MM.1S (cell line): ENCODE measurements at regions not wholly inside any gene's neighbourhood (a gene's known extent, or its start where the extent isn't known, plus 50 kb on each side); places are given as distances from the start of the nearest gene placed in this dataset.

Experiments used
- DNase-seq: peaks from one replicate; pipeline ENCODE4 v3.0.0-alpha.2; 2015
- H2AFZ ChIP-seq: fragments of 300-600 bp; sonication (generic); 2 replicates; pipeline ENCODE4 v1.6.0; 2016; ENCODE audit warnings: antibody characterized with exemption, low read length
- H3F3A ChIP-seq: fragments of 300-600 bp; sonication (generic); 2 replicates; pipeline ENCODE4 v1.6.1; 2016; ENCODE audit warnings: mild to moderate bottlenecking, antibody characterized with exemption, low read length, moderate library complexity, mixed read lengths; ENCODE audit not compliant: insufficient read depth
- H3K27ac ChIP-seq: fragments of 300-600 bp; sonication (generic); 2 replicates; pipeline ENCODE4 v1.5.1; 2016; ENCODE audit warnings: mild to moderate bottlenecking, low read length
- H3K27me3 ChIP-seq: fragments of 300-600 bp; sonication (generic); replicated peaks from 2 replicates; pipeline ENCODE4 v1.6.0; 2016; ENCODE audit warnings: low read length; ENCODE audit not compliant: insufficient read depth
- H3K36me3 ChIP-seq: fragments of 300-600 bp; sonication (generic); replicated peaks from 2 replicates; pipeline ENCODE4 v1.6.1; 2016; ENCODE audit warnings: mild to moderate bottlenecking, low read length, mixed read lengths; ENCODE audit not compliant: insufficient read depth
- H3K4me1 ChIP-seq: fragments of 300-600 bp; sonication (generic); 2 replicates; pipeline ENCODE4 v1.6.1; 2016; ENCODE audit warnings: low read length, mixed read lengths
- H3K4me2 ChIP-seq: fragments of 300-600 bp; sonication (generic); 2 replicates; pipeline ENCODE4 v1.6.0; 2016; ENCODE audit warnings: low read depth, low read length
- H3K4me3 ChIP-seq: fragments of 300-600 bp; sonication (generic); 2 replicates; pipeline ENCODE4 v1.5.1; 2016; ENCODE audit warnings: low read length, mixed read lengths
- H3K79me2 ChIP-seq: fragments of 300-600 bp; sonication (generic); 2 replicates; pipeline ENCODE4 v1.6.1; 2016; ENCODE audit warnings: mixed run types, low read length, mixed read lengths
- H3K9ac ChIP-seq: fragments of 300-600 bp; sonication (generic); 2 replicates; pipeline ENCODE4 v1.6.1; 2016; ENCODE audit warnings: low read length, mixed read lengths
- H3K9me2 ChIP-seq: fragments of 300-600 bp; sonication (generic); replicated peaks from 2 replicates; pipeline ENCODE4 v1.6.1; 2016; ENCODE audit warnings: mild to moderate bottlenecking, low read length, mixed read lengths; ENCODE audit not compliant: insufficient read depth
- H3K9me3 ChIP-seq: fragments of 300-600 bp; sonication (generic); replicated peaks from 2 replicates; pipeline ENCODE4 v1.6.1; 2016; ENCODE audit warnings: mild to moderate bottlenecking, low read length, mixed read lengths; ENCODE audit not compliant: insufficient read depth
- H4K20me1 ChIP-seq: fragments of 300-600 bp; sonication (generic); 2 replicates; pipeline ENCODE4 v1.6.1; 2016; ENCODE audit warnings: mild to moderate bottlenecking, low read length, moderate library complexity, mixed read lengths; ENCODE audit not compliant: insufficient read depth
- CTCF ChIP-seq: fragments of 300-600 bp; sonication (generic); IDR thresholded peaks from 2 replicates; pipeline ENCODE4 v1.5.1; 2016; ENCODE audit warnings: antibody characterized with exemption, low read length, mixed read lengths
- EZH2 ChIP-seq: fragments of 300-600 bp; sonication (generic); optimal IDR thresholded peaks from 2 replicates; pipeline ENCODE3; 2017; ENCODE audit warnings: low read depth, mild to moderate bottlenecking, antibody characterized with exemption, low read length, mixed read lengths
- EZH2phosphoT487 ChIP-seq: fragments of 300-600 bp; sonication (generic); IDR thresholded peaks from 2 replicates; pipeline ENCODE4 v1.6.1; 2018; ENCODE audit warnings: antibody characterized with exemption, low read length

- no peaks in the 10 kb centered on the region for H3K79me2 ChIP-seq
- no peaks in the 10 kb centered on the region for H3K9me2 ChIP-seq
- H3K27me3 ChIP-seq, result no peaks in the 10 kb centered on the region
- TF ChIP-seq EZH2phosphoT487 (no peak), CTCF (no peak), EZH2 (no peak)
- no peak for DNase-seq
- no peaks in the 10 kb centered on the region for H3F3A ChIP-seq
- H3K9me3 ChIP-seq, result no peaks in the 10 kb centered on the region
- no peaks in the 10 kb centered on the region for H3K36me3 ChIP-seq
- H3K4me1 ChIP-seq, result no peaks in the 10 kb centered on the region
- no peak overlapping the region for H3K4me3 ChIP-seq
- H3K4me2 ChIP-seq, result no peak overlapping the region
- no peak overlapping the region for H3K27ac ChIP-seq
- no peaks in the 10 kb centered on the region for H4K20me1 ChIP-seq
- no peak overlapping the region for H3K9ac ChIP-seq
- no peak overlapping the region for H2AFZ ChIP-seq
Observed at GRCh38 chr6:62669831-62670230, 383.8 kb upstream of the KHDRBS2 start.

GRCh38 chr6:62652692-62653328 is 366.8 kb upstream of the KHDRBS2 start:
- Histone ChIP-seq H3K79me2 (no peaks in the 10 kb centered on the region), H3K9me3 (no peaks in the 10 kb centered on the region), H3F3A (no peaks in the 10 kb centered on the region), H3K27me3 (no peaks in the 10 kb centered on the region), H3K36me3 (no peaks in the 10 kb centered on the region), H4K20me1 (no peaks in the 10 kb centered on the region), H3K4me1 (no peaks in the 10 kb centered on the region), H3K4me2 (no peak overlapping the region), H3K9me2 (no peaks in the 10 kb centered on the region), H3K4me3 (no peak overlapping the region), H3K27ac (no peak overlapping the region), H2AFZ (no peak overlapping the region), H3K9ac (no peak overlapping the region)
- no peak for TF ChIP-seq EZH2
- no peak for TF ChIP-seq EZH2phosphoT487
- no peak for TF ChIP-seq CTCF
- DNase-seq, result no peak

DNA sequence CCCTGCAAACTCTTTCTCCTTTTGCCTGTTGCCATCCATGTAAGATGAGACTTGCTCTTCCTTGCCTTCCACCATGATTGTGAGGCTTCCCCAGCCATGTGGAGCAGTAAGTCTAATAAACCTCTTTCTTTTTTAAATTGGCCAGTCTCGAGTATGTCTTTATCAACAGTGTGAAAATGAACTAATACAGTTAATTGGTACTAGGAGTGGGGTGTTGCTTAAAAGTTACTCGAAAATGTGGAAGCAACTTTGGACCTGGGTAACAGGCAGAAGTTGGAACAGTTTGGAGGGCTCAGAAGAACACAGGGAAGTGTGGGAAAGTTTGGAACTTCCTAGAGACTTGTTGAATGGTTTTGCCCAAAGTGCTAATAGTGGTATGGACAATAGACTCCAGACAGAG is 359.2 kb upstream of the KHDRBS2 start:
- H3K79me2 ChIP-seq, result no peaks in the 10 kb centered on the region
- no peaks in the 10 kb centered on the region for H3K27me3 ChIP-seq
- DNase-seq, result no peak
- H4K20me1 ChIP-seq, result no peaks in the 10 kb centered on the region
- H3F3A ChIP-seq, result no peaks in the 10 kb centered on the region
- no peak for TF ChIP-seq CTCF
- no peak for TF ChIP-seq EZH2phosphoT487
- TF ChIP-seq EZH2, result no peak
- H3K9me2 ChIP-seq, result no peaks in the 10 kb centered on the region
- H3K27ac ChIP-seq, result no peak overlapping the region
- no peaks in the 10 kb centered on the region for H3K4me1 ChIP-seq
- no peak overlapping the region for H3K4me2 ChIP-seq
- H3K9me3 ChIP-seq, result no peaks in the 10 kb centered on the region
- no peak overlapping the region for H3K9ac ChIP-seq
- H3K36me3 ChIP-seq, result no peaks in the 10 kb centered on the region
- H3K4me3 ChIP-seq, result no peak overlapping the region
- H2AFZ ChIP-seq, result no peak overlapping the region
